HepG2 (cell line): ENCODE measurements at regions not wholly inside any gene's neighbourhood (a gene's known extent, or its start where the extent isn't known, plus 50 kb on each side); places are given as distances from the start of the nearest gene placed in this dataset.
"Not testable (repeated sequence)": the region's sequence is repeated elsewhere in the genome, so short reads cannot be mapped to it uniquely, and the experiment has no call there.

Experiments
- ATAC-seq: fragments of 200-7000 bp; cut with Tn5 transposase; 3 replicates; pipeline ENCODE4 v1.9.1; 2020; ENCODE audit warnings: mild to moderate bottlenecking, moderate library complexity
- BruUV-seq: library from RNA; stranded (reverse); fragments of 400-500 nt; replicated peaks from 2 replicates; lab custom pipeline; 2021; lab: Mats Ljungman, UMichigan
- CTCF ChIA-PET: fragments of 300-600 bp; formaldehyde crosslinking; extraction: SDS; loops from one replicate; lab custom pipeline; 2021; ENCODE audit warnings: low total read pairs, inconsistent platforms, low intra/inter-chr PET ratio; lab: Yijun Ruan, JAX
- POLR2A ChIA-PET: fragments of 350-600 bp; sonication (Branson Sonifier 250); formaldehyde crosslinking; loops from one replicate; lab custom pipeline; 2020; ENCODE audit warnings: antibody characterized with exemption, inconsistent platforms; lab: Yijun Ruan, JAX
- DNase-seq: peaks from one replicate; pipeline ENCODE4 v3.0.0-alpha.2; 2015; ENCODE audit warnings: low spot score
- FAIRE-seq: peaks from 3 replicates; lab custom pipeline; 2011; peaks lifted over from hg19 to GRCh38; lab: Jason Lieb, UNC
- H2AFZ ChIP-seq: one replicate; pipeline ENCODE4 v1.6.1; 2011; ENCODE audit warnings: low read length, inconsistent platforms
- H3K27ac ChIP-seq: fragments of 300-600 bp; 3 replicates; pipeline ENCODE4 v1.8.0; 2011; ENCODE audit warnings: mixed run types, mild to moderate bottlenecking, mixed read lengths, low read length, inconsistent platforms; ENCODE audit not compliant: insufficient read depth; ENCODE audit errors: extremely low read length
- H3K27me3 ChIP-seq, 2 experiments: fragments of 200-600 bp in 1 of 2; 2 replicates in 1 of 2; 3 replicates in 1 of 2; pipeline versions ENCODE4 v1.6.0 to v1.8.0; 2011; ENCODE audit warnings: low read length in 2 of 2, mild to moderate bottlenecking in 2 of 2, moderate library complexity in 2 of 2, inconsistent platforms in 1 of 2; ENCODE audit not compliant: insufficient read depth in 2 of 2, control insufficient read depth in 1 of 2
- H3K36me3 ChIP-seq, 2 experiments: fragments of 200-600 bp in 1 of 2; replicated peaks in 1 of 2; 2 replicates in 1 of 2; 3 replicates in 1 of 2; pipeline versions ENCODE4 v1.5.1 to v1.8.0; 2011; ENCODE audit warnings: low read length in 2 of 2, inconsistent platforms in 1 of 2; ENCODE audit not compliant: insufficient read depth in 2 of 2, control insufficient read depth in 1 of 2
- H3K4me1 ChIP-seq: 2 replicates; pipeline ENCODE4 v1.5.1; 2012; ENCODE audit warnings: low read length, inconsistent platforms; ENCODE audit not compliant: insufficient read depth
- H3K4me2 ChIP-seq: 2 replicates; pipeline ENCODE4 v1.6.0; 2011; ENCODE audit warnings: low read depth, low read length, inconsistent platforms
- H3K4me3 ChIP-seq, 3 experiments: fragments of 200-600 bp in 1 of 3; sonication (generic), shearing (Covaris generic) in 1 of 3; replicated peaks in 1 of 3; 2 replicates each; pipeline ENCODE4 v1.5.1; 2011 to 2016; ENCODE audit warnings: low read length in 3 of 3, inconsistent platforms in 2 of 3, low read depth in 2 of 3, mild to moderate bottlenecking in 2 of 3, control low read depth in 1 of 3, mixed read lengths in 1 of 3; ENCODE audit not compliant: insufficient read depth in 1 of 3
- H3K79me2 ChIP-seq: one replicate; pipeline ENCODE4 v1.6.1; 2011; ENCODE audit warnings: low read length, inconsistent platforms; ENCODE audit not compliant: insufficient read depth
- H3K9ac ChIP-seq: 2 replicates; pipeline ENCODE4 v1.6.0; 2011; ENCODE audit warnings: mild to moderate bottlenecking, low read depth, low read length, inconsistent platforms; ENCODE audit not compliant: insufficient read depth
- H3K9me3 ChIP-seq: 2 replicates; pipeline ENCODE4 v1.5.1; 2012; ENCODE audit warnings: mild to moderate bottlenecking, low read length
- H4K20me1 ChIP-seq: 2 replicates; pipeline ENCODE4 v1.6.0; 2011; ENCODE audit warnings: inconsistent platforms, mild to moderate bottlenecking, low read length, moderate library complexity; ENCODE audit not compliant: insufficient read depth
- HNF4G ChIP-seq, 2 experiments: sonication (generic) in 1 of 2; formaldehyde crosslinking in 1 of 2; IDR thresholded peaks; 2 replicates each; pipeline versions ENCODE4 v1.4.0 to v1.6.1; 2011 to 2020; ENCODE audit warnings: borderline replicate concordance in 2 of 2, low read depth in 2 of 2, mild to moderate bottlenecking in 2 of 2, low read length in 1 of 2, missing genetic modification reagents in 1 of 2, moderate library complexity in 1 of 2
- ZBTB33 ChIP-seq: sonication (generic); formaldehyde crosslinking; IDR thresholded peaks from 2 replicates; pipeline ENCODE4 v1.4.0; 2020; ENCODE audit warnings: missing genetic modification reagents
- ZMYM2 ChIP-seq: sonication (generic); formaldehyde crosslinking; IDR thresholded peaks from 2 replicates; pipeline ENCODE4 v1.8.0; 2022; ENCODE audit warnings: mild to moderate bottlenecking, missing genetic modification reagents
- ZNF687 ChIP-seq: sonication (generic); formaldehyde crosslinking; IDR thresholded peaks from 2 replicates; pipeline ENCODE4 v1.5.1; 2020; ENCODE audit warnings: mild to moderate bottlenecking, missing genetic modification reagents, moderate library complexity
- WGBS: methylation state at CpG from one replicate; pipeline ENCODE4 v1.1.6; 2017; ENCODE audit warnings: low lambda C conversion rate; 5-methylcytosine and 5-hydroxymethylcytosine counted together
- in situ Hi-C: cut with HindIII; loops from 2 replicates; pipeline ENCODE4 v1.10.0; 2017; ENCODE audit warnings: low pct_unique_long_range_greater_than_20kb; ENCODE audit not compliant: extremely low pct_ligation_motif_present
- intact Hi-C: fragments of 100-400 bp; cut with micrococcal nuclease; formaldehyde crosslinking; loops from one replicate; pipeline ENCODE4 v1.10.0; 2022; ENCODE audit not compliant: unreplicated experiment
- TF ChIP-seq, protein P1 (sequence below), 2 experiments: fragments of 450-650 bp in 1 of 2; sonication (generic) in 1 of 2; formaldehyde crosslinking in 1 of 2; IDR thresholded peaks; 2 replicates each; pipeline versions ENCODE4 v1.6.1 to v1.8.0; 2016 to 2022; ENCODE audit warnings: antibody characterized with exemption in 1 of 2, mild to moderate bottlenecking in 1 of 2, missing genetic modification reagents in 1 of 2

GRCh38 chr6:37089783-37090182 is 80.2 kb upstream of the PIM1 start (continued):
- TF ChIP-seq, protein P1, sequence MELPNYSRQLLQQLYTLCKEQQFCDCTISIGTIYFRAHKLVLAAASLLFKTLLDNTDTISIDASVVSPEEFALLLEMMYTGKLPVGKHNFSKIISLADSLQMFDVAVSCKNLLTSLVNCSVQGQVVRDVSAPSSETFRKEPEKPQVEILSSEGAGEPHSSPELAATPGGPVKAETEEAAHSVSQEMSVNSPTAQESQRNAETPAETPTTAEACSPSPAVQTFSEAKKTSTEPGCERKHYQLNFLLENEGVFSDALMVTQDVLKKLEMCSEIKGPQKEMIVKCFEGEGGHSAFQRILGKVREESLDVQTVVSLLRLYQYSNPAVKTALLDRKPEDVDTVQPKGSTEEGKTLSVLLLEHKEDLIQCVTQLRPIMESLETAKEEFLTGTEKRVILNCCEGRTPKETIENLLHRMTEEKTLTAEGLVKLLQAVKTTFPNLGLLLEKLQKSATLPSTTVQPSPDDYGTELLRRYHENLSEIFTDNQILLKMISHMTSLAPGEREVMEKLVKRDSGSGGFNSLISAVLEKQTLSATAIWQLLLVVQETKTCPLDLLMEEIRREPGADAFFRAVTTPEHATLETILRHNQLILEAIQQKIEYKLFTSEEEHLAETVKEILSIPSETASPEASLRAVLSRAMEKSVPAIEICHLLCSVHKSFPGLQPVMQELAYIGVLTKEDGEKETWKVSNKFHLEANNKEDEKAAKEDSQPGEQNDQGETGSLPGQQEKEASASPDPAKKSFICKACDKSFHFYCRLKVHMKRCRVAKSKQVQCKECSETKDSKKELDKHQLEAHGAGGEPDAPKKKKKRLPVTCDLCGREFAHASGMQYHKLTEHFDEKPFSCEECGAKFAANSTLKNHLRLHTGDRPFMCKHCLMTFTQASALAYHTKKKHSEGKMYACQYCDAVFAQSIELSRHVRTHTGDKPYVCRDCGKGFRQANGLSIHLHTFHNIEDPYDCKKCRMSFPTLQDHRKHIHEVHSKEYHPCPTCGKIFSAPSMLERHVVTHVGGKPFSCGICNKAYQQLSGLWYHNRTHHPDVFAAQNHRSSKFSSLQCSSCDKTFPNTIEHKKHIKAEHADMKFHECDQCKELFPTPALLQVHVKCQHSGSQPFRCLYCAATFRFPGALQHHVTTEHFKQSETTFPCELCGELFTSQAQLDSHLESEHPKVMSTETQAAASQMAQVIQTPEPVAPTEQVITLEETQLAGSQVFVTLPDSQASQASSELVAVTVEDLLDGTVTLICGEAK (IDR thresholded peaks at IDR 0.05), result no peak
- TF ChIP-seq, protein P1 (CRISPR knock-in tag; IDR thresholded peaks at IDR 0.05), result no peak

DNA sequence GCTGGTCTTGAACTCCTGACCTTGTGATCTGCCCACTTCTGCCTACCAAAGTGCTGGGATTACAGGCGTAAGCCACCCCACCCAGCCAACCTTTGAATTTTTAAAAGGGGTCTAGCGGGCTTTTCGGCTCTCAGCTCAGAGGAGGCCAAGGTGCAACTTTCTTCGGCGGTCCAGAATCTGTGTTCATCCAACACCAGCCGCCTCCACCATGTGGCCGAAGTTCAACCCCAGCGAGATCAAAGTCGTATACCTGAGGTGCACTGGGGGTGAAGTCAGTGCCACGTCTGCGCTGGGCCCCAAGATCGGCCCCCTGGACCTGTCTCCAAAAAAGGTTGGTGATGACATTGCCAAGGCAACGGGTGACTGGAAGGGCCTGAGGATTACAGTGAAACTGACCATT is 78.8 kb upstream of the PIM1 start:
- H3K9me3 ChIP-seq; H3K4me3 ChIP-seq; intact Hi-C loops; H3K27me3 ChIP-seq; H3K9ac ChIP-seq; CTCF ChIA-PET; DNase-seq; in situ Hi-C loops; H2AFZ ChIP-seq; H4K20me1 ChIP-seq; BruUV-seq; ATAC-seq; H3K79me2 ChIP-seq; H3K36me3 ChIP-seq; H3K27ac ChIP-seq; TF ChIP-seq HNF4G (CRISPR knock-in tag; IDR thresholded peaks at IDR 0.05; ENCODE audit: borderline replicate concordance, low read depth): not testable (repeated sequence)
- 0 out of 2 replicates have a peak overlapping the region, but pooled peaks have one; percentile 5 for H3K4me2 ChIP-seq
- FAIRE-seq, result peak; percentile 21
- POLR2A ChIA-PET, result interaction anchor here (1.1 kb wide), 1 partner anchor 11 kb away, joined by 3 read pairs; no protein-coding TSS in a partner anchor
- 66% methylated on average over 13 of the region's 13 CpGs for WGBS
- peaks cover 77% of the 10 kb centered on the region for H3K4me1 ChIP-seq
- TF ChIP-seq ZNF687 (CRISPR knock-in tag) (peak; percentile 30), ZBTB33 (peak; percentile 76), HNF4G (IDR thresholded peaks at IDR 0.05; ENCODE audit: borderline replicate concordance, low read depth, low read length) (peak; percentile 33; the same call in 1 of the 2 replicates), ZMYM2 (CRISPR knock-in tag) (0 out of 2 replicates have a peak, but pooled peaks have one; percentile 26)
